ENCODE measurements at regions not wholly inside any gene's neighbourhood (a gene's known extent, or its start where the extent isn't known, plus 50 kb on each side); places are given as distances from the start of the nearest gene placed in this dataset.

DNA sequence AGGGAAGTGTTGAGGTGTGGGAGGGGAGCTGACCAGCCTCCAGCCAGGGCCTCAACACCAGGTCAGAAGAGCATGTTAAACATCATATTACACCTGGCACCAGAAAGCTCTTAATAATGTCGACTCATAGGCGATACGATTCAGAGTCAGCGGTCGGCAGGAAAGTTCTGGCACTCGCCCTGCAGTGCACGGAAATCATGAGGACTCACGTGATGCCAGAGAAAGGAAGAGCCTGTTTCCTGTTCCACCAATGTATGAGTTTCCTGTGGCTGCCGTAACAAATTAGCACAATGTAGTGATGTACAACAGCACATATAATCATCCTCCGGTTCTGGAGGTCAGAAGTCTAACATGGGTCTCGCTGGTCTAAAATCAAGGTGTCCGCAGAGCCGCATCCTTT is 198.8 kb downstream of the BARX2 start:
- DNase-seq (ENCODE audit: insufficient read length, low spot score): no peak
- no peak for TF ChIP-seq POLR2A (IDR thresholded peaks at IDR 0.05; ENCODE audit: low read depth, low read length)
- FAIRE-seq: no peak

DNA sequence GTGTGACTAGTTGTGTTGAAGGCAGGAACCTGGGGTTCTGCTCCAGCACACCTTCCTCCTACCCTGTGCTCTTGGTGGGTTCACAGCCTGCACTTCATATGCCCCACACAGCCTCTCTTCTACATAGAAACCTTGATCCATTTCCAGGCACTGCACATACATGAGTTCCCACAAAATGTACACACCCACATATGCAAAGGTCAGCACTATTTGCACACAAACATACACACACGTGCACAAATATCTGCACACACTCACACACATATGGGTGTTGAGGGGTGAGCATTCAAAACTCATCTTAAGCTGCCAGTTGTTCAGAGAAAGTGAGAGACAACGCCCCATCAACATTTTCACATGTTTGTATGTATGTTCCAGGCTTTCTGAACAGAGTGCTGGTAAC is 201.0 kb downstream of the BARX2 start:
- DNase-seq (ENCODE audit: insufficient read length, low spot score): no peak
- no peak for TF ChIP-seq POLR2A (IDR thresholded peaks at IDR 0.05; ENCODE audit: low read depth, low read length)
- no peak for FAIRE-seq

DNA sequence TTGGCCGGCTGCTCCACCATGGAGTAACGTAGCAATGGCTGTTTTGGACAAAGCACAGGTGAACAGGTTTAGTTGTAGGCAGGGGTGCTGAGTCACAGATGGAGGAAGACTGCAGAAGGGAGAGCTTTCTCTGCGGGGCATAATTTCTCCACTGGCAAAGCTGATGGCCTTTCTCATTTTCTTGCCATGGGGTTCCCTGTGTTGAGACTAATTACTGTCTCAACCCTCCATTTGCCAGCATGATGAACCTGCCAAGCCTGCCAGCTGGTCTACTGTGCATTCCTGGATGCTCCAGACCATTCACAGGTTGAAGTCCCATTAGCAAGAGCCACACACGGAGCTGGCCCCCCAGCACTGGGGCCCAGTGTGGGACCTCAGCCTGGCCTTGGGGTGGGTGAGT is 202.4 kb downstream of the BARX2 start:
- no peak for TF ChIP-seq POLR2A (IDR thresholded peaks at IDR 0.05; ENCODE audit: low read depth, low read length)
- FAIRE-seq (no peak), DNase-seq (ENCODE audit: insufficient read length, low spot score) (no peak)

DNA sequence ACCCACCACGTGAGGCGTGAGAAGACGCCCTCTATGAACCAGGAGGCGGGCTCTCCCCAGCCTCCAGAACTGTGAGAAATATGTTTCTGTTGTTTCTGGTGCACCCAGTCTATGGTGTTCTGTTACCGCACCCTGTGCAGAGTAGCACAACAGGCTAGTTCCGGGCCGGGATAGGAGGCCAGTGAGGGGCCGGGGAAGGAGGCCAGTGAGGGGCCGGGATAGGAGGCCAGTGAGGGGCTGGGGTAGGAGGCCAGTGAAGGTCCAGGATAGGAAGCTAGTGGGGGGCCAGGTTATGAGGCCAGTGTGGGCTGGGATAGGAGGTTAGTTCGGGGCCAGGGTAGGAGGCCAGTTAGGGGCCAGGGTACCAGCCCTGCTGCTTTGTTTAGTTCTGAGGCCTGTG is 204.6 kb downstream of the BARX2 start:
- no peak for DNase-seq (ENCODE audit: insufficient read length, low spot score)
- FAIRE-seq: no peak
- TF ChIP-seq POLR2A (IDR thresholded peaks at IDR 0.05; ENCODE audit: low read depth, low read length): no peak

DNA sequence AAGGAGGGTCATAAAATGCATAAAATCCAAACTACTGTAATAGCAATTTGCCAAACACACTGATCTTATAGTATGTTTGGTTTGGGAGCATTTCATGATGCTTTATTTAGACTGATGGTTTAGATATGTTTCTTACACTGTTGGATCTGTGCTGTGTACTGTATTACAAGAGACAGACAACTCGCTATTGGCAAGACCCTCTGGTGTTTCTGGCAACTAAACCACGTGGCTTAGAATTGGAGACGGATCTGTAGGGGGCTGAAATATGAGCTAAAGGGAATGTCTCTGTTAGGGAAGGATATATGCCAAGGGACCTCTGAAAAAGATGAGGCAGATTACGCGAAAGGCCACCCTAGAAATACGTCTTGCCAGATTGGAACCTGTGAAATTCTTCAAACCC is 208.7 kb downstream of the BARX2 start:
- FAIRE-seq (no peak), DNase-seq (ENCODE audit: insufficient read length, low spot score) (no peak)
- no peak for TF ChIP-seq POLR2A (IDR thresholded peaks at IDR 0.05; ENCODE audit: low read depth, low read length)

DNA sequence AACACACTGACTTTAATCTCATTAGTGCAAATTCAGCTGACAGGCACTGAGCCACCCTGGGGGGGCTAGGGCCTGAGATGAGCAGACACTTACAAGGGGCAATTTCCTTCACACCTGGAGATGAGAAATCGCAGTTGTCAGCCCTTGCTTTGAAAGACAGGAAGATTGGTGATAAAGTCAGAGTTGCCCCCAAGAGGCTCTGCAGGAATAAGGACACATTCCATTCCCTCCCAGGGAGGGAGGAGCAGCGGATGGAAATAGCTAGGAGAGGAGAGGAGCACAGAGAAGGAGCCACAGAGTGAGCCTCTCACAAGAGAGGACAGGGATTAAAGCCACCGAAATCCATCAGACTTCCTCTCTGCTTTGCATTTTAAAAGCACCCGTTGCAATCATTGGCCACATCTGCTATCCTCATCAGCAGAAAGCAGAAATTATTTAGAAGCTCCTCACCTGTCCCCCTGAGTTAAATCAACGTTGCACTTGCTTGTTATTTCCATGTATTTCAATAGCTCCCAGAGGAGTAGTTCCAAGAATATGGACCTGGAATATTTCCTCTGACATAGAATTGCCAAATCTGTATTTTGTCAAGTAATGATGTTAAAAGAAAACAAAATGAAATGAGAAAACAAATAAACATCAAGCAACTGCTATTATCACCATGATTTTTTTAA is 213.7 kb downstream of the BARX2 start:
- FAIRE-seq (no peak), DNase-seq (ENCODE audit: insufficient read length, low spot score) (no peak)
- TF ChIP-seq POLR2A (IDR thresholded peaks at IDR 0.05; ENCODE audit: low read depth, low read length): no peak

DNA sequence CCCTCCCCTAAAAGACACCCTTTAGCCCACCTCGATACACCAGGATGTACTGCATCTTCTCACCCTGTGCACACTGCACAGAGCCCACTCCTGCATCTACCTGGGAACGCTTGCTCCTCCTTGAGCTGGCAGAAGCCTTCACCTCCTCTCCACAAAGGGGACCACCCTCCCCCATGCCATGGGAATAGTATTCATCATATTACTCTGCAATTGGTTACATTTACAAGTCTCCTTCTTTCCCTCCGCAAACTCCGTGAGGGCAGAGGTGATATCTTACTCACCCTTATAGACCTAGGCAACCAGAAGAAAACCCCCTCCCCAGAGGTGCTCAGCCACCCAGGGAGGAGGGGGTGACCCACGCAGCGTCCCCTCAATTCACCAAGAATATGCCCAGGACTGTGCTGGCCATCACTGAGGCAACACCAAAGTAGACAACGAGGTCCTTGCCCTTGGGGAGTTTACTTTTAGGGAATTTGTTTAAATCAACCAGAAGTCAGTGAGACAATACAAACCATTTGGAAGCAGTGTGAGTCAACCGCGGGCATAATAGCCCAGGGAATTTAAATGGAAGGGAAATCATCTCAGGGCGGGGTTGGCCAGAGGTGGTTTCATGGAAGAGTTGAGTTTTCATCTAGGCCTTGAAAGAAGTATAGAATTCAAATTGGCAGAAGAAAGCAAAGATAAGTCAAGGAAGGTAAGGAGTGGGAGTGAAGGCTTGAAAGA is 214.5 kb downstream of the BARX2 start:
- no peak for TF ChIP-seq POLR2A (IDR thresholded peaks at IDR 0.05; ENCODE audit: low read depth, low read length)
- DNase-seq (ENCODE audit: insufficient read length, low spot score) (no peak), FAIRE-seq (no peak)

DNA sequence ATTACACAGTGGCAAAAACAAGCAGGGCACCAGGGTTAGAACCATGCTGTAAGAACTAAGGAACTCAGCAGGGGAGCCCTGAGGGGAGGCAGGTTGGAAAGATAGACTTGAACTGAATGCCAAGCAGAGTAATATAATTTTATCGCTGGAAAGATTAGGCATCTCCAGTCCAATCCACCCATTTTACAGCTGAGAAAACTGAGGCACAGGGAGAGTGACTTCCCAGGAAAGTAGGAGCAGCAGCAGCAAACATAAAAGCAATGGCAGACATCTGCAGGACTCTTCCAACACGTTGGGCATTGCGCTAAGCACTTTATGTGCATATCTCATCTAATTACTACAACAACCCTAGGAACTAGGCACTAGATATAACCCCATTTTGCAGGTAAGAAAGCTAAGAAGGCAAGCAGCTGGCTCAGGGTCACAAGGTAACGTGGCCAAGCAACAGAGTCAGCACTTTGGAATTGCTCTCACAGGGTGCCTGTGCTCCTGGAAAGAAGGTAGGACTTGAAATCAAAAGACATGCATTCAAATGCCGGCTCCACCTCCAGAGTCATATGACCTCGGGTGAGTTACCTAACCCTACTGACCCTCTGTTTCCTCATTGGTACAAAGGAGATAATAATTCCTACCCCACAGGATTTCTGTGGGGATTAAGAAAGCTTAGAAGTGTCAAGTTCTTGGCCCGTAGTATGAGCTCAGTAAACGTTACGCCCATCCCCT is 215.3 kb downstream of the BARX2 start:
- FAIRE-seq (no peak), DNase-seq (ENCODE audit: insufficient read length, low spot score) (no peak)
- TF ChIP-seq POLR2A (IDR thresholded peaks at IDR 0.05; ENCODE audit: low read depth, low read length): no peak

DNA sequence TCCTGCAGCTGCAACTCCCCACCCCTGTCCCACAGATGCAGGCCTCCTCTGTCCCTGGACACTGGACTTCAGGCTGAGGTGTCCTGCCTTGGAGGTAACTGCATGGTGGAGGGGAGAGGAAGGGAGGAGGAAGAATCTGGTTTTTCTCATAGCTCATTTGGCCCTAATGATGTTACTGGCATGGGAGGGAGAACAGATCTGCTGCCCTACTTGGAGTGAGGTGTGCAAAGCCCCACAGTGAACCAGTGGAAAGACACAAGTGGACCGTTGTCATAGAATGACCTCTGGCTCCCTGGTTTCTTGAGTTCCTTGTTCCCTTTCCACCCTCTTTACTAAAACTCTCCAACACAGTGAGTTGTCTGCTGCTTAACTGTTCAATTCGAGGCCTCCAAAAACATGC is 215.9 kb downstream of the BARX2 start:
- DNase-seq (ENCODE audit: insufficient read length, low spot score): no peak
- no peak for FAIRE-seq
- TF ChIP-seq POLR2A (IDR thresholded peaks at IDR 0.05; ENCODE audit: low read depth, low read length): no peak

DNA sequence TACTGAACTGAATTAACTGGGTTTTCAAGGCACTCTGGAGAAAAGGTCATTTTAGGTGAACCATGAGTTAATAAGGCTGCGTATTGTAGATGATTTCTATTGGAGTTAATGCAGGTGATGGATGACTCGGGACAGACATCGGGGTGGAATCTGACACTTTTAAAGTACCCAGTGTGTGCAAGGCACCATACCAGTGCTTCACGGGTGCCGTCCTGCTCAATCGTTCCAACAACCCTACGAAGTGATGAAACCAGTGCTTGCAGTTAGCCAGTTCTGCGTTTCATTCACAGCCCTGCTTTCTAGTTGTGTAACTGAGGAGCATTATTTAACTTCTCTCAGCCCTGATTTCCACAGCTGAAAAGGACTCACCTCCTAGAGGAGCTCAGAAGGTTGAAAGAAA is 216.5 kb downstream of the BARX2 start:
- FAIRE-seq: no peak
- no peak for TF ChIP-seq POLR2A (IDR thresholded peaks at IDR 0.05; ENCODE audit: low read depth, low read length)
- no peak for DNase-seq (ENCODE audit: insufficient read length, low spot score)

DNA sequence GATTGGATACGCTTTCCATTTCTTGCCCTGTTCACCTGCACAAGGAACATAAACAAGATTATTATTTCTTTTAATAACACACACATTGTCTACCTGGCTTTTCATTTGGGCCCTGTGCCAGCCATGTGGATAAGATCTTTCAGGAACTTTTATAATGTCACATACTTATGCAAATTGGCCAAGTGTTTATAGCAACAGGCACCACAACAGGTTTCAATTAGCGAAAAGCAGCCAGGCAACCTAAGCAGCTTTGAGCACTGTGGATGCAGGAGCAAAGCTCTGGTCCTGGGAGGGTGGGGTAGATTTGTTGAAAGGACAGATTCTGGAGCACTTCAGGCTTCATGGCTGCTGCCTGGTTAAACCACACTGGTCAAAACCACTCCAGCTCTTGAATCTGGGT is 217.4 kb downstream of the BARX2 start:
- no peak for TF ChIP-seq POLR2A (IDR thresholded peaks at IDR 0.05; ENCODE audit: low read depth, low read length)
- FAIRE-seq (no peak), DNase-seq (ENCODE audit: insufficient read length, low spot score) (no peak)

DNA sequence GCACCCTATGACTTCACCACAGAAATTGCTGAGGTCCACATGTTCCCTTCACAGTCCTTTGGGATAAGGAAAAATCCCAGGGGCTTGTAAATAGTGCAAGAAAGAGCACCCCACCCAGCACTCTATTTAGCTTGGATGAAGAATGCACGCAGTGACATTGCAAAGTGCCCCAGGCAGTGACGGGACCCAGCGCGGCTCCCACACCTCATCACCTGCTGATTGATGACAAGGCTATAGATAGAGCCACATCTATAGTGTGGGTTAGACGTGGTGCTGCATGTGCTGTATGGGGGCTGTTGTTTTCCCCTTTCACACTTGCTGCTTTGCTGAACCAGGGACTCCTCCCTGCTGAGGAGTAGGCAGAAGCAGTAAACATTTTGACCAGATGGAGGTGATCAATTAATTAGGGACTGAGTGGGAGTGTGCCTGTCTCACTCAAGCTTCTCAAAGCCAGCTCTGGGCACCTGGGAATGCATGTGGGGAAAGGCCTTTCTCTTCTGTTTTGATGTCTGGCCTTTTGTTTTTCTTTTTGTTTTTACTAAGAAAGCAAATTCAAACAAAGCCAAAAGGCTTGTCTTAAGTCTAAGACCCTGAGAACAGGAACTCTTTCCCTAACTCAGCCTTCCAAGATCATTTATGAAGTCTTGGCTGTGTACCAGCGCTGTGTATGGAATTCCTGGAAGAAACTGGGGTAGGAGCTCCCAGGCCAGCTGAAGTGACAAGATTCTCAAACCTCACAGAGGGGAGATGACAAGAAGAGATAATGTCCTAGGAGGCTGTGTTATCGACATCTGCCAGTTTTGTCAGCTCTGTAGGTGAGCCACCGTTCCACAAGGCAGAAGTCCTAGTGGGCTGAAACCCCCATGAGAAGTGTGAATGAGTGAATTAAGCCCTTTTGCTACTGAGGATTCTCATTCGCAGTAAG is 219.7 kb downstream of the BARX2 start:
- no peak for DNase-seq (ENCODE audit: insufficient read length, low spot score)
- TF ChIP-seq POLR2A (IDR thresholded peaks at IDR 0.05; ENCODE audit: low read depth, low read length): no peak
- FAIRE-seq: no peak

DNA sequence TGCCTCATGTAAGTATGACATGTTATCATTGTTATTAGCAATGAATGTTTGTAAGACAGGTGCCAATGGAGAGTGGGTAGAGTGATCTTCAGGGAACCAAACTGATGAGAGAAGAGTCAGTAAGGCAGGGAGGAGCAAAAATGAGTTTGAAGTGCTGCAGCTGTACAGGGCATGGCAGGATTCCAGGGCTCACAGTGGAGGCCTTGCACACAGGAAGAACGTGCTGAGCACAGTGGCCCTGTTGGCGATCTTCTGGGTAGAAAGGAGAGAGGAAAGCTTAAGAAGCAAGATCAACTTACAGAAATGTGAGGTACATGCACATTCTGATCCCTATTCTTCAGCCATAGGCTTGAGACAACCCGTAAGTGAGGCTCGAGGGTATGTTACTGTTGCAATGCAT is 219.3 kb upstream of the TMEM45B start:
- no peak for TF ChIP-seq POLR2A (IDR thresholded peaks at IDR 0.05; ENCODE audit: low read depth, low read length)
- FAIRE-seq: no peak
- no peak for DNase-seq (ENCODE audit: insufficient read length, low spot score)

DNA sequence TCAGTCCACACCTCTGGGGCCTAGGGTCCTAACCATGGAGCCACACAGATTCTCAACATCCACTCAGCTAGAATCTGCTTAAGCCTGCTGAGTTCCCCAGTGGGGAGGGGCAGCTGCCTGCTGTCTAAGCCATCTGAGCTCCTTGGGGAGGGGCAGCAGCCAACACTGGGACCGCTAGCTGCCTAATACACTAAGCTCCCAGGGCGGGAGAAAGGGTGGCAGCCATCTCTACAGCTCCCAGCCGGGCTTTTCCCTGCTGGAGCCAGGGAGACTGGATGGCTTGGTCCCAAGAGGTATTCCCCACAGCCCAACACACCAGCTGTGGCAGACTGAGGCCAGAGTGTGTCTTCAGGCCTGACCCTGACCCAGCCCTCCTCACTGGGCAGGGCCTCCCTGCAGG is 217.3 kb upstream of the TMEM45B start:
- TF ChIP-seq POLR2A (IDR thresholded peaks at IDR 0.05; ENCODE audit: low read depth, low read length): no peak
- DNase-seq (ENCODE audit: insufficient read length, low spot score): no peak
- no peak for FAIRE-seq

Data from H54 (cell line).